ENCODE measurements at regions not wholly inside any gene's neighbourhood (a gene's known extent, or its start where the extent isn't known, plus 50 kb on each side); places are given as distances from the start of the nearest gene placed in this dataset.

- peak; percentile 59 for TF ChIP-seq CTCF (IDR thresholded peaks at IDR 0.05; ENCODE audit: low read depth, low read length, poor library complexity, severe bottlenecking)
- no peak for TF ChIP-seq EZH2phosphoT487 (IDR thresholded peaks at IDR 0.05; ENCODE audit: borderline replicate concordance, low read length)
Measured at GRCh38 chr14:105944632-105945610, 418.5 kb downstream of the TMEM121 start.

Data from DOHH2 (cell line).